GM21381 (cell line): ENCODE measurements at regions not wholly inside any gene's neighbourhood (a gene's known extent, or its start where the extent isn't known, plus 50 kb on each side); places are given as distances from the start of the nearest gene placed in this dataset.

Experiments used
- ATAC-seq: cut with Tn5 transposase; IDR thresholded peaks from one replicate; pipeline ENCODE4 v1.9.1; 2021; ENCODE audit warnings: mild to moderate bottlenecking, moderate library complexity; ENCODE audit not compliant: unreplicated experiment

- no peak for ATAC-seq
Measured at GRCh38 chr20:40978761-40979160, 49.9 kb upstream of the TOP1 start.
